ENCODE measurements at regions not wholly inside any gene's neighbourhood (a gene's known extent, or its start where the extent isn't known, plus 50 kb on each side); places are given as distances from the start of the nearest gene placed in this dataset.

- TF ChIP-seq CTCF (IDR thresholded peaks at IDR 0.05; ENCODE audit: unreplicated experiment) = no peak
- Mint-ChIP-seq H3K4me3 (ENCODE audit: low read depth) (no peak overlapping the region), H3K4me1 (ENCODE audit: low read depth) (peaks cover 10% of the 10 kb centered on the region), H3K9me3 (ENCODE audit: low read depth) (no peaks in the 10 kb centered on the region), H3K27ac (no peak overlapping the region), H3K27me3 (no peaks in the 10 kb centered on the region), H3K36me3 (ENCODE audit: insufficient read depth) (peaks cover 28% of the 10 kb centered on the region)
- DNase-seq (ENCODE audit: low spot score, unreplicated experiment) = no peak
These were observed 215.1 kb downstream of the SOX4 start for GRCh38 chr6:21808551-21809242.

- Mint-ChIP-seq H3K9me3 (ENCODE audit: low read depth) (no peaks in the 10 kb centered on the region), H3K27ac (peak overlapping the region; percentile 14), H3K4me1 (ENCODE audit: low read depth) (peaks cover 19% of the 10 kb centered on the region), H3K36me3 (ENCODE audit: insufficient read depth) (peaks cover 29% of the 10 kb centered on the region), H3K4me3 (ENCODE audit: low read depth) (no peak overlapping the region), H3K27me3 (no peaks in the 10 kb centered on the region)
- DNase-seq (ENCODE audit: low spot score, unreplicated experiment) = no peak
- no peak for TF ChIP-seq CTCF (IDR thresholded peaks at IDR 0.05; ENCODE audit: unreplicated experiment)
These were observed 217.9 kb downstream of the SOX4 start for GRCh38 chr6:21811484-21811883.

GRCh38 chr6:21816231-21816630 lies 222.7 kb downstream of the SOX4 start:
- no peak overlapping the region for H3K4me3 Mint-ChIP-seq (ENCODE audit: low read depth)
- no peaks in the 10 kb centered on the region for H3K9me3 Mint-ChIP-seq (ENCODE audit: low read depth)
- H3K27me3 Mint-ChIP-seq = no peaks in the 10 kb centered on the region
- H3K36me3 Mint-ChIP-seq (ENCODE audit: insufficient read depth) = peaks cover 25% of the 10 kb centered on the region
- DNase-seq (ENCODE audit: low spot score, unreplicated experiment) = no peak
- H3K27ac Mint-ChIP-seq = no peak overlapping the region
- peaks cover 12% of the 10 kb centered on the region for H3K4me1 Mint-ChIP-seq (ENCODE audit: low read depth)
- TF ChIP-seq CTCF (IDR thresholded peaks at IDR 0.05; ENCODE audit: unreplicated experiment) = no peak

GRCh38 chr6:21820442-21820841 lies 226.9 kb downstream of the SOX4 start:
- no peaks in the 10 kb centered on the region for H3K27me3 Mint-ChIP-seq
- TF ChIP-seq CTCF (IDR thresholded peaks at IDR 0.05; ENCODE audit: unreplicated experiment) = no peak
- no peak overlapping the region for H3K27ac Mint-ChIP-seq
- no peak overlapping the region for H3K4me3 Mint-ChIP-seq (ENCODE audit: low read depth)
- peaks cover 30% of the 10 kb centered on the region for H3K4me1 Mint-ChIP-seq (ENCODE audit: low read depth)
- peaks cover 11% of the 10 kb centered on the region for H3K36me3 Mint-ChIP-seq (ENCODE audit: insufficient read depth)
- no peaks in the 10 kb centered on the region for H3K9me3 Mint-ChIP-seq (ENCODE audit: low read depth)
- DNase-seq (ENCODE audit: low spot score, unreplicated experiment) = no peak

- Mint-ChIP-seq H3K27ac (no peak overlapping the region), H3K4me3 (ENCODE audit: low read depth) (no peak overlapping the region), H3K36me3 (ENCODE audit: insufficient read depth) (peaks cover 6% of the 10 kb centered on the region), H3K4me1 (ENCODE audit: low read depth) (peaks cover 48% of the 10 kb centered on the region), H3K27me3 (no peaks in the 10 kb centered on the region), H3K9me3 (ENCODE audit: low read depth) (no peaks in the 10 kb centered on the region)
- DNase-seq (ENCODE audit: low spot score, unreplicated experiment) = no peak
- no peak for TF ChIP-seq CTCF (IDR thresholded peaks at IDR 0.05; ENCODE audit: unreplicated experiment)
These were observed 229.8 kb downstream of the SOX4 start for GRCh38 chr6:21823371-21823770.
